Smooth muscle cell (in vitro differentiated cells): ENCODE measurements at regions not wholly inside any gene's neighbourhood (a gene's known extent, or its start where the extent isn't known, plus 50 kb on each side); places are given as distances from the start of the nearest gene placed in this dataset.
A peak's percentile ranks its signal among the peaks of the same experiment; 100 is the strongest.

Experiments used
- DNase-seq: peaks from one replicate; lab custom pipeline; 2025; ENCODE audit not compliant: unreplicated experiment; lab: John Stamatoyannopoulos, UW
- H2AFZ ChIP-seq: fragments of 200-600 bp; sonication (generic); 2 replicates; pipeline ENCODE4 v1.6.0; 2016; ENCODE audit warnings: antibody characterized with exemption, low read depth, mild to moderate bottlenecking
- H3F3A ChIP-seq: fragments of 200-600 bp; sonication (generic); 2 replicates; pipeline ENCODE4 v1.6.0; 2017; ENCODE audit warnings: antibody characterized with exemption, low read depth
- H3K27ac ChIP-seq: fragments of 200-600 bp; sonication (generic); 2 replicates; pipeline ENCODE4 v1.5.1; 2016; ENCODE audit warnings: low read depth, mild to moderate bottlenecking
- H3K27me3 ChIP-seq: fragments of 200-600 bp; sonication (generic); 2 replicates; pipeline ENCODE4 v1.6.1; 2016; ENCODE audit warnings: low read depth, mild to moderate bottlenecking
- H3K36me3 ChIP-seq: fragments of 200-600 bp; sonication (generic); 2 replicates; pipeline ENCODE4 v1.5.1; 2016; ENCODE audit warnings: low read depth
- H3K4me1 ChIP-seq: fragments of 200-600 bp; sonication (generic); 2 replicates; pipeline ENCODE4 v1.5.1; 2016; ENCODE audit warnings: low read depth
- H3K4me2 ChIP-seq: fragments of 200-600 bp; sonication (generic); 2 replicates; pipeline ENCODE4 v1.6.0; 2016; ENCODE audit warnings: mild to moderate bottlenecking
- H3K4me3 ChIP-seq: fragments of 200-600 bp; sonication (generic); 2 replicates; pipeline ENCODE4 v1.5.1; 2016; ENCODE audit warnings: mild to moderate bottlenecking
- H3K79me2 ChIP-seq: fragments of 200-600 bp; sonication (generic); 2 replicates; pipeline ENCODE4 v1.6.0; 2016; ENCODE audit warnings: low read depth, mild to moderate bottlenecking
- H3K9ac ChIP-seq: fragments of 200-600 bp; sonication (generic); 2 replicates; pipeline ENCODE4 v1.6.0; 2016; ENCODE audit warnings: low read depth
- H3K9me3 ChIP-seq: fragments of 200-600 bp; sonication (generic); replicated peaks from 2 replicates; pipeline ENCODE4 v1.5.1; 2016; ENCODE audit warnings: low read depth
- H4K20me1 ChIP-seq: fragments of 200-600 bp; sonication (generic); 2 replicates; pipeline ENCODE4 v1.6.0; 2016; ENCODE audit warnings: low read depth
- WGBS: methylation state at CpG from one replicate; pipeline ENCODE4 v1.1.7; 2016; ENCODE audit warnings: low lambda C conversion rate; 5-methylcytosine and 5-hydroxymethylcytosine counted together
- TF ChIP-seq, protein P1 (sequence below): fragments of 200-600 bp; sonication (generic); IDR thresholded peaks from 2 replicates; pipeline ENCODE4 v1.5.1; 2017; ENCODE audit warnings: borderline replicate concordance, mild to moderate bottlenecking, antibody characterized with exemption; ENCODE audit not compliant: insufficient read depth, poor library complexity, severe bottlenecking

GRCh38 chr7:17598846-17599245 lies 300.4 kb downstream of the AHR start:
- Histone ChIP-seq H2AFZ (no peak overlapping the region), H3K4me1 (no peaks in the 10 kb centered on the region), H3K27me3 (no peaks in the 10 kb centered on the region), H3K4me2 (no peak overlapping the region), H3K4me3 (no peak overlapping the region), H3K27ac (no peak overlapping the region), H4K20me1 (no peaks in the 10 kb centered on the region), H3F3A (no peaks in the 10 kb centered on the region), H3K79me2 (no peaks in the 10 kb centered on the region), H3K36me3 (no peaks in the 10 kb centered on the region), H3K9ac (no peak overlapping the region), H3K9me3 (peaks cover under 1% of the 10 kb centered on the region)
- no peak for DNase-seq
- TF ChIP-seq, protein P1, sequence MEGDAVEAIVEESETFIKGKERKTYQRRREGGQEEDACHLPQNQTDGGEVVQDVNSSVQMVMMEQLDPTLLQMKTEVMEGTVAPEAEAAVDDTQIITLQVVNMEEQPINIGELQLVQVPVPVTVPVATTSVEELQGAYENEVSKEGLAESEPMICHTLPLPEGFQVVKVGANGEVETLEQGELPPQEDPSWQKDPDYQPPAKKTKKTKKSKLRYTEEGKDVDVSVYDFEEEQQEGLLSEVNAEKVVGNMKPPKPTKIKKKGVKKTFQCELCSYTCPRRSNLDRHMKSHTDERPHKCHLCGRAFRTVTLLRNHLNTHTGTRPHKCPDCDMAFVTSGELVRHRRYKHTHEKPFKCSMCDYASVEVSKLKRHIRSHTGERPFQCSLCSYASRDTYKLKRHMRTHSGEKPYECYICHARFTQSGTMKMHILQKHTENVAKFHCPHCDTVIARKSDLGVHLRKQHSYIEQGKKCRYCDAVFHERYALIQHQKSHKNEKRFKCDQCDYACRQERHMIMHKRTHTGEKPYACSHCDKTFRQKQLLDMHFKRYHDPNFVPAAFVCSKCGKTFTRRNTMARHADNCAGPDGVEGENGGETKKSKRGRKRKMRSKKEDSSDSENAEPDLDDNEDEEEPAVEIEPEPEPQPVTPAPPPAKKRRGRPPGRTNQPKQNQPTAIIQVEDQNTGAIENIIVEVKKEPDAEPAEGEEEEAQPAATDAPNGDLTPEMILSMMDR = no peak

GRCh38 chr7:17599733-17600339 lies 301.4 kb downstream of the AHR start:
- H2AFZ ChIP-seq = peak overlapping the region; percentile 13
- H3F3A ChIP-seq = no peaks in the 10 kb centered on the region
- peaks cover 7% of the 10 kb centered on the region for H3K9me3 ChIP-seq
- H4K20me1 ChIP-seq = no peaks in the 10 kb centered on the region
- no peaks in the 10 kb centered on the region for H3K4me1 ChIP-seq
- no peaks in the 10 kb centered on the region for H3K36me3 ChIP-seq
- H3K4me3 ChIP-seq = no peak overlapping the region
- DNase-seq = no peak
- TF ChIP-seq, protein P1 = no peak
- WGBS = 77% methylated on average over 7 of the region's 7 CpGs
- H3K4me2 ChIP-seq = peak overlapping the region; percentile 43
- peak overlapping the region; percentile 70 for H3K27ac ChIP-seq
- peak overlapping the region; percentile 4 for H3K9ac ChIP-seq
- no peaks in the 10 kb centered on the region for H3K27me3 ChIP-seq
- H3K79me2 ChIP-seq = no peaks in the 10 kb centered on the region

DNA sequence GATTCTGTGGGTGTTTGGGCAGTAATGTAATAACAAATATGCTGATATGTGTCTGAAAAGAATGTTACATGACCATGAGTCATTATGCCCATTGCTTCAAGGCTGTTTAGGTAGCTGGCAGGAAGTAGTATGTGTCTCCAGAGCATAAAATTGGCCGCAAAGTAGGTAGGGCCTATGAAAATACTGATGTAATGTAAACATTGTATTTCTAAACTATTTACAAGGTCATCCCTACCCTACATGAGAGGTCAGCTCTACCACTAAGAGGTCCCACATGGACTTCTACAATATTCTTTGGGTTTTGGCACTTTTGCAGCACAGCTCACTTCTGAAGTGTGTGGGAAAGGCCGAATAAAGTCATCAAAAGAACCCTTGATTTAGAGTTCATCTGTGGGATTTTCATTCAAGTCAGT lies 301.9 kb downstream of the AHR start:
- TF ChIP-seq, protein P1 = no peak
- H3K79me2 ChIP-seq = no peaks in the 10 kb centered on the region
- H2AFZ ChIP-seq = peak overlapping the region; percentile 13
- WGBS = 50% methylated on average over 2 of the region's 2 CpGs
- H3K4me2 ChIP-seq = peak overlapping the region; percentile 43
- H3K36me3 ChIP-seq = no peaks in the 10 kb centered on the region
- peak overlapping the region; percentile 70 for H3K27ac ChIP-seq
- no peak overlapping the region for H3K4me3 ChIP-seq
- peaks cover 7% of the 10 kb centered on the region for H3K9me3 ChIP-seq
- no peaks in the 10 kb centered on the region for H3K4me1 ChIP-seq
- no peak for DNase-seq
- no peaks in the 10 kb centered on the region for H3F3A ChIP-seq
- no peaks in the 10 kb centered on the region for H4K20me1 ChIP-seq
- H3K9ac ChIP-seq = peak overlapping the region; percentile 37
- H3K27me3 ChIP-seq = no peaks in the 10 kb centered on the region

DNA sequence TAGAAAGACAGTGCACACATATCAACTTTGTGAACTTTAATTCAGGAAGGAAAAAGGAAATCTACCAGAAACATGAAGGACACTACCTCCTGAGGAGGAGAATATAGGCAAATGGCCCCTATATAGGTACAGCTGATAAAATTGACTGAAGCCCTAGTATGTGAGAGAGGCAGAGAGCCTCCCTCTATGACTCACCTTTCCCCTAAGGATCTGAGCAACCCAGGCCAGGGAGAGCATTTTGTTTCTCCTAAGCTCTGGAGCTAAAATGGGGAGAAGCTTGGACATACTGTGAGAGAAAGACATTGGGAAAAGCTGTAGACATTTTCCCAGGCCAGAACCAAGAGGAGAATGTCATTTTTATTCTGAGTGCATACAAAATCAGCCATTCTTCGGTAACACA lies 303.5 kb downstream of the AHR start:
- Histone ChIP-seq H3K4me1 (no peaks in the 10 kb centered on the region), H3K36me3 (no peaks in the 10 kb centered on the region), H3K4me3 (no peak overlapping the region), H3K9ac (no peak overlapping the region), H3K9me3 (peaks cover 7% of the 10 kb centered on the region), H4K20me1 (no peaks in the 10 kb centered on the region), H3F3A (no peaks in the 10 kb centered on the region), H3K79me2 (no peaks in the 10 kb centered on the region), H3K27ac (no peak overlapping the region), H2AFZ (no peak overlapping the region), H3K4me2 (no peak overlapping the region), H3K27me3 (no peaks in the 10 kb centered on the region)
- WGBS = 82% methylated on average over 1 of the region's 1 CpG
- TF ChIP-seq, protein P1 = no peak
- DNase-seq = no peak
